Ovary (tissue), 7 donors: ENCODE measurements at regions not wholly inside any gene's neighbourhood (a gene's known extent, or its start where the extent isn't known, plus 50 kb on each side); places are given as distances from the start of the nearest gene placed in this dataset.
"Not testable (repeated sequence)": the region's sequence is repeated elsewhere in the genome, so short reads cannot be mapped to it uniquely, and the experiment has no call there.

Source experiments
- DNase-seq, 5 donors: peaks; one replicate each; pipeline ENCODE4 v3.0.0-alpha.2; 2019 to 2020
- H3K27ac ChIP-seq, 2 donors: fragments of 200-600 bp; one replicate each; pipeline versions ENCODE4 v1.5.1 to v1.8.0; 2019 to 2022
- H3K27me3 ChIP-seq: fragments of 200-600 bp; one replicate; pipeline ENCODE4 v1.8.0; 2022
- H3K36me3 ChIP-seq: fragments of 200-600 bp; sonication (generic); one replicate; pipeline ENCODE4 v1.5.1; 2019
- H3K4me1 ChIP-seq: one replicate; pipeline ENCODE4 v1.8.1; 2013; ENCODE audit warnings: mild to moderate bottlenecking, moderate library complexity; ENCODE audit not compliant: insufficient read depth
- H3K4me3 ChIP-seq: fragments of 200-600 bp; sonication (generic); one replicate; pipeline ENCODE4 v1.5.1; 2017
- H3K9me3 ChIP-seq, 2 donors: fragments of 200-600 bp in 1 of 2; sonication (generic) in 1 of 2; one replicate each; pipeline versions ENCODE4 v1.5.1 to v1.8.1; 2013 to 2019; ENCODE audit warnings: mild to moderate bottlenecking in 1 of 2, moderate library complexity in 1 of 2
- EP300 ChIP-seq: sonication (generic); formaldehyde crosslinking; IDR thresholded peaks from one replicate; pipeline ENCODE4 v1.6.1; 2017; ENCODE audit warnings: antibody characterized with exemption
- POLR2A ChIP-seq: fragments of 450-650 bp; IDR thresholded peaks from one replicate; pipeline ENCODE4 v1.6.1; 2017; ENCODE audit warnings: antibody characterized with exemption, mild to moderate bottlenecking, moderate library complexity
- WGBS, 3 donors: extraction: QIAGEN DNeasy Blood & Tissue Kit in 1 of 3; methylation state at CpG; one replicate each; pipeline versions ENCODE4 v1.1.5 to v1.1.7; 2013 to 2017; 5-methylcytosine and 5-hydroxymethylcytosine counted together
- intact Hi-C, 4 donors: fragments of 100-400 bp; cut with DNase I; formaldehyde crosslinking; loops; one replicate each; pipeline versions ENCODE4 v1.11.0 to v1.15.1; 2022 to 2023
- TF ChIP-seq, protein P1 (sequence below), 3 donors: fragments of 450-650 bp in 2 of 3; fragments of 200-600 bp in 1 of 3; IDR thresholded peaks; one replicate each; pipeline versions ENCODE4 v1.5.1 to v1.8.0; 2016 to 2022; ENCODE audit warnings: antibody characterized with exemption in 3 of 3, mild to moderate bottlenecking in 1 of 3
- donor health status: DM: no; HTN: no; CAD: no; lungs with moderate emphysema.
- donor health status: DM: no; HTN: no; CAD: no.
- donor health status: Bipolar disorder and iron deficiency.
- donor health status: DM: no; HTN: no; CAD: no.
- donor health status: DM: yes; HTN: yes; CAD: no.

DNA sequence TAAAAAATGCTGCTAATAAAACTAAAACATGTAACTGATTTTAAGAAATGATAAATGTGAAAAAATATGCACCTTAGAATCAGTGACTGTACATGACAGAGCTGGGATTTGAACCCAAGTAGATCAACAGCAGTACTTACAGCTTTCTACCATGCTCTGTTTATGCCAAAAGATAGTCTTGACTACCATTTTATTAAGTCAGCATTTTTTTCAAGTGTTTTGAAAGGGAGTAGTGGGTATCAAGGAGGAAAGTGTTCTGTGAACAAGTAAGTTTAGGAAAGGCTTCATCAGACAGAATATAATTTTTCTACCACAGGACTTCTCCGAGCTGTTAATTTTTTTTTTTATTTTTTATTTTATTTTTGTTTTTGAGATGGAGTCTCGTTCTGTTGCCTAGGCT, 180.4 kb upstream of the GLRA1 start:
- no peaks in the 10 kb centered on the region for H3K27me3 ChIP-seq
- no peaks in the 10 kb centered on the region for H3K9me3 ChIP-seq
- TF ChIP-seq, protein P1, sequence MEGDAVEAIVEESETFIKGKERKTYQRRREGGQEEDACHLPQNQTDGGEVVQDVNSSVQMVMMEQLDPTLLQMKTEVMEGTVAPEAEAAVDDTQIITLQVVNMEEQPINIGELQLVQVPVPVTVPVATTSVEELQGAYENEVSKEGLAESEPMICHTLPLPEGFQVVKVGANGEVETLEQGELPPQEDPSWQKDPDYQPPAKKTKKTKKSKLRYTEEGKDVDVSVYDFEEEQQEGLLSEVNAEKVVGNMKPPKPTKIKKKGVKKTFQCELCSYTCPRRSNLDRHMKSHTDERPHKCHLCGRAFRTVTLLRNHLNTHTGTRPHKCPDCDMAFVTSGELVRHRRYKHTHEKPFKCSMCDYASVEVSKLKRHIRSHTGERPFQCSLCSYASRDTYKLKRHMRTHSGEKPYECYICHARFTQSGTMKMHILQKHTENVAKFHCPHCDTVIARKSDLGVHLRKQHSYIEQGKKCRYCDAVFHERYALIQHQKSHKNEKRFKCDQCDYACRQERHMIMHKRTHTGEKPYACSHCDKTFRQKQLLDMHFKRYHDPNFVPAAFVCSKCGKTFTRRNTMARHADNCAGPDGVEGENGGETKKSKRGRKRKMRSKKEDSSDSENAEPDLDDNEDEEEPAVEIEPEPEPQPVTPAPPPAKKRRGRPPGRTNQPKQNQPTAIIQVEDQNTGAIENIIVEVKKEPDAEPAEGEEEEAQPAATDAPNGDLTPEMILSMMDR (IDR thresholded peaks at IDR 0.05) = no peak
- TF ChIP-seq EP300 (no peak), POLR2A (no peak)
- H3K27ac ChIP-seq = no peak overlapping the region
- peaks cover 2% of the 10 kb centered on the region for H3K4me1 ChIP-seq
- WGBS, 3 donors = 82 to 89% (median 87%) methylated on average over 2 of the region's 2 CpGs
- no peak overlapping the region for H3K4me3 ChIP-seq
- no peak for DNase-seq
- H3K36me3 ChIP-seq = no peaks in the 10 kb centered on the region
- intact Hi-C loops = no loop called here

DNA sequence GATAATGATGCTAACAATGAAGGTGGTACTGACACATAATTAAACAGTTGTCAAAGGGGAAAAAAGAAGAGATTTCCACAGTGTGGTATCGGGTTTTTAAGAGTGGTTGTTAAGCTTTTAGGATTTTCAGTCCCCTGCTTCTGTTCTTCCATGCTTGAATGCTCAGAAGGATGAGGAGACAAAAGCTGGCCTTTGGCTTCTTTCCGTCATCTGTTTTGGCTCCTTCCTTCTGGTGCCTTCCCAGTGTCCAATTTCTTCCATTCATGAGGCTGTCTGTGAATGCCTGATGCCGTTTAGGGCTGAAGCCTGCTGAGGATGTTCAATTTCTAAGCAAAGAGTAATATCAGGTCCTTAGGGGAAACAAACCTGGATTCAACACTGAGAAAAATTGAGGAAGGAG, 179.6 kb upstream of the GLRA1 start:
- DNase-seq = no peak
- Histone ChIP-seq H3K4me1 (peaks cover 2% of the 10 kb centered on the region), H3K27ac (no peak overlapping the region), H3K9me3 (no peaks in the 10 kb centered on the region), H3K4me3 (no peak overlapping the region), H3K27me3 (no peaks in the 10 kb centered on the region), H3K36me3 (no peaks in the 10 kb centered on the region)
- intact Hi-C loops = no loop called here
- TF ChIP-seq EP300 (no peak), POLR2A (no peak)
- TF ChIP-seq, protein P1 (IDR thresholded peaks at IDR 0.05) = no peak
- WGBS, 3 donors = 61 to 73% (median 71%) methylated on average over 3 of the region's 3 CpGs

DNA sequence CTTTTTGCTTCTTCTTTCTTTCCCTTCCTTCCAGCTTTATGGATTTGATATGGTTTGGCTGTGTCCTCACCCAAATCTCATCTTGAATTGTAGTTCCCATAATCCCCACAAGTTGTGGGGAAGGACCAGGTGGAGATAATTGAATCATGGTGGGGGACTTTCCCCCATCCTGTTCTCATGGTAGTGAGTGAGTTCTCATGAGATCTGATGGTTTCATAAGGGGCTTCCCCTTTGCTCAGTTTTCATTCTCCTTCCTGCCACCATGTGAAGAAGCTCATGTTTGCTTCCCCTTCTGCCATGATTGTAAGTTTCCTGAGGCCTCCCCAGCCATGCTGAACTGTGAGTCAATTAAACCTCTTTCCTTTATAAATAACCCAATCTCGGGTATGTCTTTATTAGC, 178.3 kb upstream of the GLRA1 start:
- H3K4me1 ChIP-seq, DNase-seq, H3K4me3 ChIP-seq, H3K9me3 ChIP-seq, H3K27me3 ChIP-seq, H3K36me3 ChIP-seq, intact Hi-C loops, H3K27ac ChIP-seq: not testable (repeated sequence)
- 66 to 84% (median 77%) methylated on average over 1 of the region's 1 CpG for WGBS, 3 donors

DNA sequence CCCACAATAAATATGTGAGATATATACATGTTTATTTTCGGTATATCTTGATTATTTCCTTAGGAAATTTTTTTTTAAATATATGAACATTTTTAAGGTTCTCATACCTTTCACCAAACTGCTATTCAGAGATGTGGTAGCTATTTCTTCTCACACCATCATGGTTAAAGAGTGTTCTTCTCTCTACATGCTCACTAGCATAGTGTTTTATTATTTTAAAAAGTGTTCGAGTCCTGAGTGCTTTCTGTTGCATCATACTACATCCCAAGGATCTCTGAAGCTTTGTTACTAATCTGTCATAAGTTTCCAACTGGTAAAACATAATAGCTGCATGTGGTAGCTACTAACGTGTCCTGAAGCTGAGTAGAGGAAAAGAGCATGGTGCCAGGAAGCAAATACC, 177.4 kb upstream of the GLRA1 start:
- WGBS, 3 donors = 79 to 89% (median 81%) methylated on average over 3 of the region's 3 CpGs
- TF ChIP-seq, protein P1 (IDR thresholded peaks at IDR 0.05) = no peak
- TF ChIP-seq EP300 (no peak), POLR2A (no peak)
- H3K4me1 ChIP-seq = peaks cover under 1% of the 10 kb centered on the region

DNA sequence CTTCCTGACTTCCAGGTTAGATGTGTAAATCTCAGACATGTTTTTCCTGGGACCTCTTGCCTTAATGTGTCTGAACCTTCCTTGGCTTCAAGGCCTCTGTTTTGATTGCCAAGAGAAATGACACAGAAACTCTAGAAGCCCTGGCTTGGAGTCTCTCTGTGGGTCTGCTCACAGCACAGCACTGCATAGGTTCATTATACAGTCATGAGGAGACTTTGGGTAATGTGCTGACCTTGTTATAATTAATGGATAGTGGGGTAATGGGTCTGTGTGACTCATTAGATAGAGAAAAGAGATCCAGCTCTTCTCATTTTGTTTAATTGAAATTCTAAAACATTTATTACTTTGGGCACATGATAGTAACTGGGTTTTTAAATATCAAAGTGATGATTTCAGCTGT, 175.8 kb upstream of the GLRA1 start:
- TF ChIP-seq POLR2A = no peak
- TF ChIP-seq EP300 = no peak
- TF ChIP-seq, protein P1 (IDR thresholded peaks at IDR 0.05) = no peak
- Histone ChIP-seq H3K27me3 (no peaks in the 10 kb centered on the region), H3K36me3 (no peaks in the 10 kb centered on the region), H3K9me3 (no peaks in the 10 kb centered on the region), H3K27ac (no peak overlapping the region), H3K4me3 (no peak overlapping the region), H3K4me1 (no peaks in the 10 kb centered on the region)
- no peak for DNase-seq
- intact Hi-C loops = no loop called here

More for the DNA sequence above, 177.4 kb upstream of the GLRA1 start:
- no peak for DNase-seq
- Histone ChIP-seq H3K9me3 (no peaks in the 10 kb centered on the region), H3K4me3 (no peak overlapping the region), H3K36me3 (no peaks in the 10 kb centered on the region), H3K27me3 (no peaks in the 10 kb centered on the region), H3K27ac (no peak overlapping the region)
- intact Hi-C loops = no loop called here
